ENCODE measurements at regions not wholly inside any gene's neighbourhood (a gene's known extent, or its start where the extent isn't known, plus 50 kb on each side); places are given as distances from the start of the nearest gene placed in this dataset.
"Not testable (repeated sequence)": the region's sequence is repeated elsewhere in the genome, so short reads cannot be mapped to it uniquely, and the experiment has no call there.

DNA sequence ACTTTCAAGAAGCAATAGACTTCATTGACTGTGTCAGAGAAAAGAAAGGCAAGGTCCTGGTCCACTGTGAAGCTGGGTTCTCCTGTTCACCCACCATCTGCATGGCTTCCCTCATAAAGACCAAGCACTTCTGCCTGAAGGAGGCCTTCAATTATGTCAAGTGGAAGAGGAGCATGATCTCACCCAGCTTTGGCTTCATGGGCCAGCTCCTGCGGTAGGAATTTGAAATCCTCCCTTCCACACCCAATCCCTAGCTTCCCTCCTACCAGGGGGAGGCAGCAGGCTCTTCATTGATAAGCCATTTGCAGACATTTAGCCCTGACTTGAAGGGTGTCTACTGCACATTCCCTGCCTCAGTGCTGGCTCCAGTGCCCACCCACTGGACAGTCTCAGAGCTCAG, 84.3 kb upstream of the RHOU start:
- H2AFZ ChIP-seq (ENCODE audit: low read depth) = no peak overlapping the region

GRCh38 chr1:228652116-228652515, 83.2 kb upstream of the RHOU start:
- no peaks in the 10 kb centered on the region for H3K9me2 ChIP-seq
- H3K4me2 ChIP-seq = no peak overlapping the region
- no peak overlapping the region for H2AFZ ChIP-seq (ENCODE audit: low read depth)
- H3K36me3 ChIP-seq (replicated peaks in 1 of 2; ENCODE audit: control insufficient read depth in 1 of 2, insufficient read depth in 2 of 2, low read length in 1 of 2) = no peaks in the 10 kb centered on the region
- TF ChIP-seq FOSL2 (IDR thresholded peaks at IDR 0.05; ENCODE audit: borderline replicate concordance, low read depth) (no peak), SMC3 (IDR thresholded peaks at IDR 0.05; ENCODE audit: low read depth, low read length) (no peak), EP300 (IDR thresholded peaks at IDR 0.05; ENCODE audit: borderline replicate concordance in 1 of 2, low read depth in 1 of 2, low read length in 1 of 2) (no peak), GABPA (IDR thresholded peaks at IDR 0.05; ENCODE audit: low read depth) (no peak), CHD2 (IDR thresholded peaks at IDR 0.05; ENCODE audit: low read length, partially characterized antibody) (no peak), REST (IDR thresholded peaks at IDR 0.05; ENCODE audit: low read depth, low read length) (no peak), RXRA (IDR thresholded peaks at IDR 0.05; ENCODE audit: borderline replicate concordance, low read depth) (no peak), GATA2 (CRISPR knock-in tag; IDR thresholded peaks at IDR 0.05) (no peak)
- CTCF ChIA-PET = interaction anchor here (2.6 kb wide), 1 partner anchor 12 kb away, joined by 16 read pairs; no protein-coding TSS in a partner anchor
- H3K27ac ChIP-seq (ENCODE audit: low read depth in 2 of 2, low read length in 1 of 2) = no peak overlapping the region
- H3K9me3 ChIP-seq = no peaks in the 10 kb centered on the region
- H3K9ac ChIP-seq = no peak overlapping the region
- peaks cover 0 to 14% of the 10 kb centered on the region in 2 experiments; a peak in 2 of 4 replicates for H3K4me1 ChIP-seq (ENCODE audit: control insufficient read depth in 1 of 2, insufficient read depth in 2 of 2, low read depth in 1 of 2, low read length in 1 of 2)
- H3K79me2 ChIP-seq (ENCODE audit: insufficient read depth) = no peaks in the 10 kb centered on the region
- no peak overlapping the region for H3K4me3 ChIP-seq (ENCODE audit: low read depth in 2 of 2, low read length in 1 of 2)
- no peak for DNase-seq
- H3K27me3 ChIP-seq (ENCODE audit: insufficient read depth) = no peaks in the 10 kb centered on the region
- WGBS (ENCODE audit: low lambda C conversion rate) = 83% methylated on average over 1 of the region's 1 CpG
- no peaks in the 10 kb centered on the region for H3F3A ChIP-seq (replicated peaks; ENCODE audit: insufficient read depth)
- POLR2A ChIA-PET = no interaction called here
- no peaks in the 10 kb centered on the region for H4K20me1 ChIP-seq (ENCODE audit: insufficient read depth)

More for the DNA sequence above, 84.3 kb upstream of the RHOU start:
- Histone ChIP-seq H3F3A (replicated peaks; ENCODE audit: insufficient read depth) (peaks cover 5% of the 10 kb centered on the region), H3K4me2 (no peak overlapping the region), H3K4me1 (ENCODE audit: control insufficient read depth in 1 of 2, insufficient read depth in 2 of 2, low read depth in 1 of 2, low read length in 1 of 2) (peaks cover 0 to 18% of the 10 kb centered on the region in 2 experiments; a peak in 2 of 4 replicates), H3K27me3 (ENCODE audit: insufficient read depth) (no peaks in the 10 kb centered on the region), H3K27ac (ENCODE audit: low read depth in 2 of 2, low read length in 1 of 2) (no peak overlapping the region), H3K9ac (no peak overlapping the region), H3K9me3 (no peaks in the 10 kb centered on the region), H3K79me2 (ENCODE audit: insufficient read depth) (no peaks in the 10 kb centered on the region), H3K36me3 (replicated peaks in 1 of 2; ENCODE audit: control insufficient read depth in 1 of 2, insufficient read depth in 2 of 2, low read length in 1 of 2) (no peaks in the 10 kb centered on the region), H3K9me2 (no peaks in the 10 kb centered on the region), H4K20me1 (ENCODE audit: insufficient read depth) (no peaks in the 10 kb centered on the region), H3K4me3 (ENCODE audit: low read depth in 2 of 2, low read length in 1 of 2) (no peak overlapping the region)
- TF ChIP-seq POLR2AphosphoS5 (IDR thresholded peaks at IDR 0.05; ENCODE audit: low read depth, low read length) = no peak
- ChIA-PET POLR2A (no interaction called here), CTCF (interaction anchor here (2.6 kb wide), 1 partner anchor 13 kb away, joined by 16 read pairs; no protein-coding TSS in a partner anchor)
- no peak for DNase-seq
- 88% methylated on average over 1 of the region's 1 CpG for WGBS (ENCODE audit: low lambda C conversion rate)

DNA sequence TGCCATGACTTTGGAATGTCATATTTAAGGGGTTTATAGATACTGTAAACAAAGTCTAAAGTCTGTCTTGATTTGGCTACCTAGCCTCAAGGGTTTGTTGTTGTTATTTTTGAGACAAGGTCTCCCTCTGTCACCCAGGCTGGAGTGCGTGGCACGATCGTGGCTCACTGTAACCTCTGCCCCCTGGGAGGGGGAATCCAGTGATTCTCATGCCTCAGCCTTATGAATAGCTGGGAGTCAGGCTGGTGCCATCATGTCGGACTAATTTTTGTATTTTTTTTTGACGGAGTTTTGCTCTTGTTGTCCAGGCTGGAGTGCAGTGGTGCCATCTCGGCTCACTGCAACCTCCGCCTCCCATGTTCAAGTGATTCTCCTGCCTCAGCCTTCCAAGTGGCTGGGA, 82.2 kb upstream of the RHOU start:
- H3F3A ChIP-seq (replicated peaks; ENCODE audit: insufficient read depth); H4K20me1 ChIP-seq (ENCODE audit: insufficient read depth); H3K79me2 ChIP-seq (ENCODE audit: insufficient read depth); H3K9me3 ChIP-seq; H3K9me2 ChIP-seq; H3K27ac ChIP-seq (ENCODE audit: low read depth in 2 of 2, low read length in 1 of 2); H3K4me2 ChIP-seq; H3K27me3 ChIP-seq (ENCODE audit: insufficient read depth); H3K4me3 ChIP-seq (ENCODE audit: low read depth in 2 of 2, low read length in 1 of 2); H3K9ac ChIP-seq; DNase-seq; H3K36me3 ChIP-seq (replicated peaks in 1 of 2; ENCODE audit: control insufficient read depth in 1 of 2, insufficient read depth in 2 of 2, low read length in 1 of 2); POLR2A ChIA-PET; CTCF ChIA-PET; H2AFZ ChIP-seq (ENCODE audit: low read depth); H3K4me1 ChIP-seq (ENCODE audit: control insufficient read depth in 1 of 2, insufficient read depth in 2 of 2, low read depth in 1 of 2, low read length in 1 of 2): not testable (repeated sequence)
- WGBS (ENCODE audit: low lambda C conversion rate) = 95% methylated on average over 7 of the region's 7 CpGs

All from SK-N-SH (cell line).